RWPE1 (cell line): ENCODE measurements at regions not wholly inside any gene's neighbourhood (a gene's known extent, or its start where the extent isn't known, plus 50 kb on each side); places are given as distances from the start of the nearest gene placed in this dataset.

Experiments
- CTCF ChIA-PET: fragments of 350-600 bp; sonication (Branson Sonifier 250); formaldehyde crosslinking; extraction: SDS; loops from one replicate; lab custom pipeline; 2021; lab: Yijun Ruan, JAX
- POLR2A ChIA-PET: fragments of 400-600 bp; formaldehyde crosslinking; extraction: SDS; loops from one replicate; lab custom pipeline; 2020; ENCODE audit warnings: antibody characterized with exemption; ENCODE audit not compliant: low non-redundant PET; lab: Yijun Ruan, JAX
- DNase-seq: peaks from one replicate; pipeline ENCODE4 v3.0.0; 2012; ENCODE audit warnings: low spot score
- H3K27ac ChIP-seq: fragments of 450-650 bp; 2 replicates; pipeline ENCODE4 v1.5.1; 2017
- CTCF ChIP-seq: fragments of 450-650 bp; conservative IDR thresholded peaks from 2 replicates; pipeline ENCODE4 v1.5.1; 2017; ENCODE audit warnings: low read depth, mild to moderate bottlenecking

- CTCF ChIA-PET: interaction anchor here (0.6 to 1.1 kb wide), 3 partner anchors 10 to 1022 kb away, joined by 3 to 6 read pairs (median 3); no protein-coding TSS in a partner anchor
- no peak for DNase-seq
Measured at GRCh38 chr6:6915219-6915618, 192.5 kb upstream of the RREB1 start.

DNA sequence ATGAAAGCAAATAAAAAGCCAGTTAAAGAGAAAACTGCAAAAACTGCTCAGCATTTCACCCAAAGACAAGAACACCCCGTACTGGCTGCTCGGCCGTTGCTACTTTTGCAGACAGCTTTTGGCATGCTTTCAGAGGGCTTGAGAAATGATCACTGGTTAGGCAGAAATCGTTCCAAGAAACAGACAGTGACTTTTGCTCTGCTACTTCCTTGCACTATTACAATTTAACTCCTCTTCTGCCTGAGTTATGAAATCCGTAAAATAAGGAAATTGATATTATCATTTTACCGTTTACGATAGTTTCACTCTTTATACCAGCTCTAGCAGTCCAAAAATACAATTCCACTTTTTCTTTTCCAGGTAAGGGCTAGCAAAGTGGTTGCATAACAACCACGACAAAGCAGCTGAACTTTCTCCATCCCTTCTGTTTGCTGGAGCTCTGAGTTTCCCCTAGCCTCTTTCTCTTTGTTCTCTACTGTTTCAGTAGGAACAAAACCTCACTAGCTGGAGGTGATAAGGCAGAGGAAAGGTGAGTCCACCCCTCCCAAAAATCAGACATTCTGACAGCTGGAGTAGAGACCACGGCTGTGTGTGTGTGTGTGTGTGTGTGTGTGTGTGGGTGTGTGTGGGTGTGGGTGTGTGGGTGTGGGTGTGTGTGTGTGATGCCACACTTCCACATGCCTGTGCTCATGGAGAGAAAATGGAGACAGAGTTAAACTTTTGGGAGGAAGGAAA is 191.8 kb upstream of the RREB1 start:
- TF ChIP-seq CTCF: no peak
- no peak for DNase-seq
- ChIA-PET POLR2A (no interaction called here), CTCF (interaction anchor here (0.6 to 1.1 kb wide), 3 partner anchors 191 to 1023 kb away, joined by 3 to 6 read pairs (median 3); no protein-coding TSS in a partner anchor)
- H3K27ac ChIP-seq: peak overlapping the region; percentile 76

More at GRCh38 chr6:6915219-6915618, 192.5 kb upstream of the RREB1 start:
- peak overlapping the region; percentile 76 for H3K27ac ChIP-seq
- no peak for TF ChIP-seq CTCF
- POLR2A ChIA-PET: no interaction called here

GRCh38 chr6:6916598-6916997 is 191.2 kb upstream of the RREB1 start:
- H3K27ac ChIP-seq: peak overlapping the region; percentile 76

GRCh38 chr6:6918216-6918983 is 189.4 kb upstream of the RREB1 start:
- ChIA-PET POLR2A (no interaction called here), CTCF (interaction anchor here (1.0 kb wide), 1 partner anchor 16 kb away, joined by 4 read pairs; no protein-coding TSS in a partner anchor)
- no peak overlapping the region for H3K27ac ChIP-seq
- peak; percentile 38 for DNase-seq
- TF ChIP-seq CTCF: no peak

More at GRCh38 chr6:6916598-6916997, 191.2 kb upstream of the RREB1 start:
- ChIA-PET POLR2A (no interaction called here), CTCF (no interaction called here)
- TF ChIP-seq CTCF: no peak
- DNase-seq: no peak

- DNase-seq: no peak
- no peak overlapping the region for H3K27ac ChIP-seq
- ChIA-PET CTCF (interaction anchor here (1.0 kb wide), 1 partner anchor 16 kb away, joined by 4 read pairs; no protein-coding TSS in a partner anchor), POLR2A (no interaction called here)
- no peak for TF ChIP-seq CTCF
Measured at GRCh38 chr6:6919173-6919572, 188.6 kb upstream of the RREB1 start.
